HG02870 (cell line): ENCODE measurements at regions not wholly inside any gene's neighbourhood (a gene's known extent, or its start where the extent isn't known, plus 50 kb on each side); places are given as distances from the start of the nearest gene placed in this dataset.
"Not testable (repeated sequence)": the region's sequence is repeated elsewhere in the genome, so short reads cannot be mapped to it uniquely, and the experiment has no call there.

Experiments used
- ATAC-seq: cut with Tn5 transposase; IDR thresholded peaks from one replicate; pipeline ENCODE4 v1.9.1; 2021; ENCODE audit warnings: mild to moderate bottlenecking, moderate library complexity; ENCODE audit not compliant: unreplicated experiment

DNA sequence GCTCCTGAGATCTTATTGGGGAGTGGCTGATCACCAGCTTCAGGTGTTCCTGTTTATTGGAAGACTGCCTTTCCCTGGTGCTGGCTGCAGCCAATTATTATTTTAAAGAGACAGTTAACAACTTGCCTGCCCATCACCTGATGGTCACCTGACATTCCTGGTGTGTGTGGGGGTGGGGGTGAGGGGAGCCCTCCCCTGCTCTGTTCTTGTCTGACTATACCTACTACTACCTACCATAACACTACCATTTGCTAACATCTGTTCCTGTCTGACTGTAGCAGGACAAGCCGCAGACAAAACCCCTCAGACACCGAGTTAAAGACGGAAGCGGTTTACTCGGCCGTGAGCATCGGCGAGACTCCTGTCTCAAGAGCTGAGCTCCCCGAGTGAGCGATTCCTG, 54.9 kb upstream of the NBPF3 start:
- no peak for ATAC-seq

DNA sequence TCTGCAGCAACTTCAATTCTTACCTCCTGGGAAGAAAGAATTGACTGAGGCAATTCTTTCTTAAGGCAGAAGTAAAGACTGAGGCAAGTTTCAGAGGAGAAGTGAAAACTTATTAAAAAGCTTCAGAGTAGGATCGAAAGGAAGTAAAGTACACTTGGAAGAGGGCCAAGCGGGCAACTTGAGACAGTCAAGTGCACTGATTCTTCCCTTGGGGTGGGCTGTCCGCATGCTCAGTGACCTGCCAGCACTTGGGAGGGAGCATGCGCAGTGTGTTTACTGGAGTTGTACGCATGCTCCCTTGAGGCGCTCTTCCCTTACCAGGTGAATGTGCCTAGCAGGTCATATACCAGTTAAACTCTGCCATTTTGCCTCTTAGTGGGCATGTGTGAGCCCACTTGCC, 55.3 kb upstream of the NBPF3 start:
- no peak for ATAC-seq

DNA sequence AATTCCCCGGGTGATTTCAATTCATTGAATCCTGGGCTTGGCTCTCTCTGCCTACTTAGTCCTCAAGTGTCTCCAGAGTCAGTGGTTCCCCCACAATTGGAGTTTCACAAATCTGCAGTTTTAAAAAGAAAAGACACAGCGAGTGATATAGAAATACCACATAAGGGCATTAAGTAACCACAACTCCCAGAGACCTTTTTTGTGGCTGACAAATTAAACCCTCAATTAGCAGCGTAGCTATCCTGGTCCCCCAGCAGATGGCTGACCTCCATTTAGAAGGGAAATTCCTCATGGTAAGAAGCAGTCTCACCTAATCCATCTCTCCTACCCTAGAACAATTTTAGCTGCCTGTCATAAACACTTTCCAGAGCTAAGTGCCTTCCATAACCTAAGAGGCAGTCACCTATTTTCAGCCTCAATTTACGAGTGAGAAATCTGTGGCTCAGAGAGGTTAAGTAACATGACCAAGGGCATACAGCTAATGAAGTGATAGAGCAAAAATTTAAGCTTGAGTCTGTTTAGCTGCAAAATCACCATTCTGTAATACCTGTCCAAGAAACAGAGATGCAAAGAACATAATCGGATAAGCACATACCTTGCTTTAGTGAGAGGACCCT, 56.0 kb upstream of the NBPF3 start:
- no peak for ATAC-seq

DNA sequence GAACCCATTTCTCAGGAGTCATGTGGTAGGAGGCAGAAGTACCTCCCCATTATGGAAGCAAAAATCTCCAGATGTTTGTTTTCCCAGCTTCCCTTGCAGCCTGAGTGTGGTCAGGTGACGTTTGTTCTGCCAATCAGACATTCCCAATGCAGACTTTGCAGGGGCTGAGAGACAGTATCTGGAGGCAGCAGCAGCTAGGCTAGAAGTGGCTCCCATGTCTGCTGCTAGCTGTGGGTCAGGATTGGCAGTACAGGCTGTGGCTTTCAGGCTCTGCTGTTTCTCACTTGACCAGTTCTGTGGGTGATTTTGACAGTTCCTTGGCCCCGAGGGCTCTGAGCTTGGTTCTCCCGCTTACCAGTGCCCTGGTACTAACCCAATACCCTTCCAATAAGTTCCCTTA, 58.6 kb upstream of the NBPF3 start:
- no peak for ATAC-seq

DNA sequence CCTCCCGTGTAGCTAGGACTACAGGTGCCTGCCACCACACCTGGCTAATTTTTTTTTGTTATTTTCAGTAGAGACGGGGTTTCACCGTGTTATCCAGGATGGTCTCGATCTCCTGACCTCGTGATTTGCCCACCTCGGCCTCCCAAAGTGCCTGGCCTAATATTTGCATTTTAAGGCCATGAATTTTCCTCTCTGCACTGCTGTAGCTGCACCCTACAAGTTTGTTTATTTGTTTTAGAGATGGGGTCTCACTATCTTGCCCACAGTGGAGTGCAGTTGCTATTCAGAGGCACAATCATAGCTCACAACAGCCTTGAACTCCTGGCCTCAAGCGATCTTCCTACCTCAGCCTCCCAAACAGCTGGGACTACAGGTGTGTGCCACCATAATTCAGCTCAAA, 59.8 kb upstream of the NBPF3 start:
- not testable (repeated sequence) for ATAC-seq

DNA sequence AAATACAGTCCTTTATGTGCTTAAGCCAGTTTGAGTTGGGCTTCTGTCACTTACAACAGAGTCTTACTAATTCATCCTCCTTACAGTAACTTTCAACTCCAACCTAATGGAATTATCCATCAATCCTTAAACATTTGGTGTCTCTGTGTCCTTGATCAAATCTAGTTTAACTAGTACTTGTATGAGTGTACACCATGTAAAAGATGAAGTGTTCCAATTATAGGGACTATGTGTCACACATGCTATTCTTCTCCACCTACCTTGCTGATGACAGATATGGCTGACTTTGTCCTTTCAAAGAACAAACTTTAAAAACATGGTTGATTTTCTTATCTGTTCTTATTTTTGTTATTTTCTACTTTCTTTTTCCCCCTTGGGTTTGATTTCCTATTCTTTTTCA, 60.4 kb upstream of the NBPF3 start:
- no peak for ATAC-seq

DNA sequence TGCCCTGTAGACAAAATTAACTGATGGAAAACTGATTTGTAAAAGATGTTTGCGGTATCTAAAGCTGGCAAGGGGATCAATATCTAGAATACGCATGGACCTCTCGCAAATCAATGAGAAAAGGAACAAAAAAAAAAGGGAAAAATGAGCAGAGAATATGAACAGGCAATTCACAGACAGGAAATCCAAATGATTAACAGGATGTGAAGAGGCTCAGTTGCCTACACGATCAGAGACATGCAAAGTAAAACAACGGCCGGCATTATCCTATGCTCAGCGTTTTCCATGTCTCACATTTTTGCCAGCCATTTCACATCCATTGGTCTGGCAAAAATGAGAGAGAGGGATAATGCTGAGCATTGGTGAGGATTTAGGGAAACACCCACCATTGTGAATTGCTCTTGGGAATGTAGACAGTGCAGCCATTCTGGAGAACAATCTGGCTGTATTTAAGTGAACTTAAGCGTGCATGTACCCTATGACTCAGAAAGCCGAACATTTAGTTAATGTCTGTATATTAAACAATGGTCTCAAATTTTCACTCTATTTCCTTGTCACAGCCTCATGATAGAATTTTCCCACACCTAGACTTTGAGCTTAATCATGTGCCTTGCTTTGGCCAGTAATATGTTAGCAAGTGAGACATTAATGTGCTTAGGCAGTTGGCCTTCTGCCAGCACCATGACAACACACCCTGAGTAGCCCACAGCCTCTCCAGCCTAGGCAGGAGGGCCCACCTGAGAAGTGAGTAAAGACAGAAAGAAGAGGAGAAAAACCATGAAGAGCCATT, 61.0 kb upstream of the NBPF3 start:
- ATAC-seq, result no peak

DNA sequence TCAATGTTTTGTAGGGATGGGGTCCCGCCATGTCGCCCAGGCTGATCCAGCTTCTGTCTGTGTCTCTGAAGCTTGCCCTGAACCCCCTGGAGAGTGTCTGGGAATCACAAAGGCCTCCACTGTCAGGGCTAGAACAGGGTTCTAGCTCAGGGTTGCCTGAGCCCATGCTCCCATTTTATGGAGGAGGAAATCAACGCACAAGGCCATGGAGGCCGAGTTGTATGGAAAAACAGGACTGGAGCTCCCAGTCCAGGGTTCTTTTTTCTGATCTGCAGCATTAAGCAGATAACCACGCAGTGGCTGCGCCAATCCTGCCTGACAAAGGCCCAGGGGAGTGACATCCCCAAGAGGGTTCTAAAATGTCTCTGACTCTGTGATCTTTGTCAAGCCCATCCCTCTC, 67.6 kb upstream of the NBPF3 start:
- no peak for ATAC-seq

DNA sequence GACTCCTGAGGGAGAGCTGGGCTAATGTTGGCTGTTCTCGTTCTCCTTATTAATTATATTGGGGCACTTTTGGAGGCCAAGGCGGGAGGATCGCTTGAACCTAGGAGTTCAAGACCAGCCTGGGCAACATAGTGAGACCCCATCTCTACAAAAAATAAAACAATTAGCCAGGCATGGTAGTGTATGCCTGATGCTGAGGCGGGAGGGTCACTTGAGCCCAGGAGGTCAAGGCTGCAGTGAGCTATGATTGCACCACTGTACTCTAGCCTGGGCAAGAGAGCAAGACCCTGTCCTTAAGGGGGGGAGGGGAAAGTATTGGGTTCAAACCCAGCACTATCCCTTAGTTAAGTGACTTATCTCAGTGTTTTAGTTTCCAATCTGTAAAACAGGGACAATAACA, 70.0 kb upstream of the NBPF3 start:
- ATAC-seq, result no peak

DNA sequence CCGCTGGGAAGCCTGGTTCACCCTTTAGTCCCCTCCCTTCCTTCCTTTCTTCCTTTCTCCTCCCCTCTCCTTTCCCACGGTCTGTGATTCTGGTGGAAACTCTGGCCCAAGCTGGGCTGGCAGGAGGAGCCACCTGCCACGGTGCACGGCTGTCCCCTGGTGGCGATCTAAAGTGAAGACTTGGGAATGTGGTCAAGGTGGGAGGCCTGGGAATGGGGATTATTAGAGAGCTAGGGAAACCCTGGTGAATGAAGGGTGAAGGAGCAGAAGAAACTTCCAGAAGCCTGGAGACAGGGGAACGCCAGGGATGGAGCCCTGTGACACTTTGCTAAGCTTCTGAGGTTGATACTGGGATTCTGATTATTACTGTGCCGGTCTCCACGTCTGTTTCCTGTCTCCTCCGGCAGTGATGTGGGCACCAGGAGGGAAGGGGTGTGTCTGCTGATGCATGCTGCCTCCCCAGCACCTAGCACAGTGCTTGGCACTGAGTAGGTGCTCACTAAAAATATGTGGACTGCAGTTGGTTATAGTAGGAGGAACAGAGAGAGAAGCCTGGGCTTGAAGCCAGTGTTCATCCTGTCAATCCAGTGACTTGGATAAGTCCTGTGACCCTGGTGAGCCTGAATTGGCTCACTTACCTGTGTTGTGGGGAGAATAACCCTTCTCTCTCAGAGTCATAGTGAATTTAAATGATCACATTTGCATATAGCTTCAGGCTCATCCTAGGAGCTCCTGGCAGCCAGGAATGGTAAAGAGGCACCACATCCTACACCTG, 71.2 kb upstream of the NBPF3 start:
- no peak for ATAC-seq

DNA sequence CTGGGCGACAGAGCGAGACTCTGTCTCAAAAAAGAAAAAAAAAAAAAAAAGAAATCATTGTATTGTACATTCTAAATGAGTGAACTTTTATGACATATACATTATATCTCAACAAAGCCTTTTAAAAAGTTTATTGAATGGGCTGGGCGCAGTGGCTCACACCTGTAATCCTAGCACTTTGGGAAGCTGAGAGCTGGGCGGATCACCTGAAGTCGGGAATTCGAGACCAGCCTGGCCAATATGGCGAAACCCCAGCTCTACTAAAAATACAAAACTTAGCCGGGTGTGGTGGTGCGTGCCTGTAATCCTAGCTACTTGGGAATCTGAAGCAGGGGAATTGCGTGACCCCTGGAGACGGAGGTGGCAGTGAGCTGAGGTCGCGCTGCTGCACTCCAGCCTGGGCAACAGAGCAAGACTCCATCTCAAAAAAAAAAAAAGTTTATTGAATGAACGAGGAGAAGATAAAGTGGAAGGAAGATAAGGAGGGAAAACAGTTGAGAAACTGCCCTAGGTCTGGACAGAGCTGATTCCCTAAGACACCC, 71.9 kb upstream of the NBPF3 start:
- not testable (repeated sequence) for ATAC-seq

DNA sequence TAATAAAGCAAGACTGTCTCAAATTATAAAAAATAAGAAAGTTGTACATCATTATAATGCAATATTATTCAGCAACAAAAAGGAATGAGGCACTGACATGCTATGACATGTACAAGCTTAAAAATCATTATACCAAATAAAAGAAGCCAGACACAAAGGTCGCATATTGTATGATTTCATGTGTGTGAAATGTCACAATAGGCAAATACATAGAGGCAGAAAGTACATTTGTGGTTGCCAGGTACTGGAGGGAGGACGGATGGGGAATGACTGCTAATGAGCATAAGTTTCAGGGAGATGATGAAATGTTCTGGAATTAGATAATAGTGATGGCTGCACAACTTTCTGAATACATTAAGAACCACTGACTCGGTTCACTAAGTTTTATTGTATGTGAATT, 73.6 kb upstream of the NBPF3 start:
- ATAC-seq, result no peak

DNA sequence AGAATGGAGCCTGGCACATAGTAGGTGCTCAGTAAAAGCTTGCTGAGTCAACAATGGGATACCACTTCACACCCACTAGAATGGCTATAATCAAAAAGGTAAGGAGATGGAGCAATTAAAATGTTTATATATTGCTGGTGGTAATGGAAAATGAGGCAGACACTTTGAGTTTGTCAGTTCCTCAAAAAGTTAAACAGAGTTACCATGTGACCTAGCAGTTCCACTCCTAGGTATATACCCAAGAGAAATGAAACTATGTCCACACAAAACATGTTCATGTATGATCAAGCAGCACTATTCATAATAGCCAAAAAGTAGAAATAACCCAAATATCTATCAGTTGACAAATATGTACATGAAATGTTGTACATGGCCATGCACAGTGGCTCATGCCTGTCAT, 74.8 kb upstream of the ECE1 start:
- no peak for ATAC-seq

DNA sequence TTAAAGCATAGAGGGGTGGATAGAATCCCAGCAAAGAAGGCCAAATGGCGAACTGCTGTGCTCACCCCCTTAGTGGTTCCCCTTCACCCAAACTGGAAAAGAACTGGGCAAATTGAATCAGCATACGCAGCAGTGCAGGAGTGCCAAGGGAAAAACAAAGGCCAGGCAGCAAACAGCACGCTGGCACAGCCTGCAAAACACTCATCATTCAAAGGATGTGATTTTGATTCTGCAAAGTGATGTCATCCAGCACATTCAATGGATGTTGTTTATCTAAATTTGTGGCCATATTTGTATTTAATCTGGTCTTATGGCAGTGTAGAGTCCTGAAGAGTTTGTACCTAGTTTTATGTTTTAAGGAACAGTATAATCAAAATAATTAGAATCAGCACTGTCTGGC, 71.8 kb upstream of the ECE1 start:
- no peak for ATAC-seq

DNA sequence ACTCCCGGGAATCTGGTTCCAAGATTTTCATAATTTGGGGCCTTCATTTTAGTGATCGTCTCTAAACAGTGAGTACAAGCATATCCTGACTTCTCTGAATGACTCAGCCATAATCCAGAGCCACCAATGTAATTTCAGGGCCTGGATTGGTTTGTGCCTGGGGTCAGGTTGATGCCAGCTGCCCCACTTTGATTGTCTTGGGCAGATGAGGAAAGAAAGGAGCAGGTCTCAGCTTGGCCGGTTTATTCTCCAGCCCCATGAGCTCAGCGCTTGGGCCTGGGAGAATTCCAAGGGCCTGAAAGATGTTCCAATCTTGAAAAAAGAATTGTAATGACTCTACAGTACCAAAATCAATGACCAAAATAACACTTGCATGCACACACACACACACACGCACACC, 71.2 kb upstream of the ECE1 start:
- ATAC-seq, result no peak

DNA sequence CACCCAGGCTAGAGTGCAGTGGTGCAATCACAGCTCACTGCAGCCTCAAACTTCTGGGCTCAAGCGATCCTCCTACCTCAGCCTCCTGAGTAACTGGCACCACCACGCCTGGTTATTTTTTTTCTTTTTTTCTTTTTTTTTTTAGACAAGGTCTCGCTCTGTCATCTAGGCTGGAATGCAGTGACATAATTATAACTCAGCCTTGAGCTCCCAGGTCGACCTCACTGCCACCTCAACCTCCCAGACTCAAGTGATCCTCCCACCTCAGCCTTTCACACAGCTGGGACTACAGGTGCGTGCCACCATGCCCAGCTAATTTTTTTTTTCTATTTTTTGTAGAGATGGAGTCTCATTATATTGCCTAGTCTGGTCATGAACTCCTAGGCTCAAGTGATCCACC, 66.9 kb upstream of the ECE1 start:
- no peak for ATAC-seq

DNA sequence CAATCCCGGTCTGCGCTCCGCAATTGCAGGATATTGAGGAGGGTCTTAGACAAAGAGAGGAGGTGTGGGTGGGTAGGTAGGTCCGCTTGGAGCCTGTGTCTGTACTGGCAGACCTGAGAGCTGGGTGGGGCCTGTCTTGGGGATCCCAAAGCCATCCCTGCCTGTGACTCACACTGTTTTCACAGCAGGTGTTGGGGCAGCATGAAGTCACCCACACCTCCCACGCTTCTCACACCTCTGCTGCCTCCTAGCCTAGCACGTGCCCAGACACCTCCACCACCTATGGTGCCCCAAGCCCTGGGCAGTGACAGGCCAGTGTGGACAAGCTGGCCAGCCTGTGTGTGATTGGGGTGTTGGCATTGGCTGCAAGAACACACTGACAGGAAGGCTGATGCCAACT, 65.7 kb upstream of the ECE1 start:
- no peak for ATAC-seq

DNA sequence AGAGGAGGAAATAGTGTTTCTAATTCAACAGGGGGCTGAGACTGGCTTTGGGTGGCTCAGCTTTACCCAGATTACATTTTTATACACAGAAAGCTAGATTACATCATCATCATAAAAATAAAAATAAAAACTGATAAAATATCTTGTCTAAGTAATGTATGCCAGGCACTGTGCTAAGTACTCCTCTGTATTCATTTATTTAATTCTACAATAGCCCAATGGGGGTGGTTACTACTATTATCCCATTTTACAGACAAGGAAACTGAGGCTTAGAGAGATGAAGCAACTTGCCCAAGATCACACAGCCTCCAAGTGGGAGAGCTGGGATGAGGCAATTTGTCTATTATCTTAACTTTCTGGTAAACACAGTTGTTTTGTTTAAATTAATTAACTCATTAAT, 62.3 kb upstream of the ECE1 start:
- no peak for ATAC-seq

DNA sequence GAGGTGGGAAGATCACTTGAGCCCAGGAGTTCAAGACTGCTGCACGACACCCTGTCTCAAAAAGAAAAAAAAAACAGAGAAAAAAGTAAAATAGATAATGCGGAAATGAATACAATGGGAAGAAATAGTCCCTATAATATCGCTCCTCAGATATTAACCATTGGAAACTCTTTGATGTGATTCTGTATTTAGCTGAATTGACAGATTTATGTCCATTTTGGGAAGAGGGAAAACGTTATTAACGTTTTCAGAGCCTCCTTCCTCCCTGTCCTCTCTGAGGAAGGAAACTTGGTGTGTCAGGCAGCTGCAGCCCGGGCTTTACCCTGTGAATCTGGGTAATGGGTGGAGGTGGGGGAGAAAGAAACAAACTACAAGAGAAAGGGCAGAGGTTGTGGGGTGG, 61.6 kb upstream of the ECE1 start:
- no peak for ATAC-seq

DNA sequence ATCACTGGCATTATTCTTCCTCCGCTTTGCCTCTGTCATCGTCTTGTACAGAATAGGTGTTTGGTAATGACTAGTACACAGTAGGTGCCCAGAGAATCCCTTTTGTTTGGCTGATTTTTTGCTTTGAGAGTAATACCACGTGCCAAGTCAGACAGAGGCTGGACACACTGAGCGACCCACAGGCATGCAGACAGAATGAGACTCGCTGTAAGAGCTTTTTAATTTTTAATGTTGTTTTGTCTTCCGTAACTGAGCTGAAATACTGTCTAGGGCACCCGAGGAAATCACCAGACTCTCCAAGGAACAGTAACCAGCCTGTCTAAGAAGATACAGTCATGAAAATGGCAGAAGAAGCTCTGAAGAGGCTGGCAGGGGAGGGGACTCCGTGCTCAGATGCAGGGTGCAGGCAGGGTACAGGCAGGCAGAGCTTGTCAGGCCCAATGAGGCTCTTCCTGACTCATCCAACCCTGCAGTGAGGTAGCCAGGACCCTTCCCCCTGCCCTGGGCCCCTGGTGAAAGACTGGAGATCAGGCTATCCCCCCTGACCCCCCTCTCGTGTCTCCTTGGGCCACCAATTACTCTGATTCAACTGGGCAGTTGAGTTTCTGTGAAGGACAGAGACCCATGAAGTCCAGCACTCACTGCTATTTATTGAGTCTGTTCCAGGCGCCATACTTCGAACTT, 60.1 kb upstream of the ECE1 start:
- ATAC-seq, result no peak

DNA sequence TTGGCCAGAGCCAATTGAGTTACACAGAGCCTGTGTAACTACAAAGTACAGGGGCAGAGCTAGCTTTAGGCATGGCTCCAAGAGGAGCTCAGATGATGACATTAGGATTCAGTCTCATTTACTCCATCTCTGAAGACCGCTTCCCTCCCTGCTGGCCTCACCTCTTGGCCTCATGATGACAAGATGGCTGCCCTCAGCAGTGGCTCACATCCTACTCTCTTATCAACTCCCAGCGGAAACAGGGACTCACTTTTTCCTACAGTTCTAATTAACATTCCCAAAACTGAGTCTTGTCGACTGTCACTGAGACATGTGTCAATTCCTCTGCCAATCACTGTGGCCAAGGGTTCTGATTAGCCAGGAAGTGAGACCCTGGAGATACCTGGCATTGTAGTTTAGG, 59.4 kb upstream of the ECE1 start:
- ATAC-seq, result no peak
